Breast epithelium (tissue), 4 donors: ENCODE measurements at regions not wholly inside any gene's neighbourhood (a gene's known extent, or its start where the extent isn't known, plus 50 kb on each side); places are given as distances from the start of the nearest gene placed in this dataset.
"Not testable (repeated sequence)": the region's sequence is repeated elsewhere in the genome, so short reads cannot be mapped to it uniquely, and the experiment has no call there.

Experiments
- DNase-seq, 2 donors: peaks; one replicate each; pipeline ENCODE4 v3.0.0-alpha.2; 2019; ENCODE audit warnings: low spot score in 2 of 2
- H3K27ac ChIP-seq, 2 donors: fragments of 200-600 bp; sonication (generic) in 1 of 2; one replicate each; pipeline ENCODE4 v1.5.1; 2016 to 2019; ENCODE audit warnings: mild to moderate bottlenecking in 1 of 2
- H3K27me3 ChIP-seq, 2 donors: fragments of 200-600 bp; sonication (generic) in 1 of 2; one replicate each; pipeline versions ENCODE4 v1.5.1 to v1.6.0; 2017 to 2019; ENCODE audit warnings: control low read depth in 1 of 2, mild to moderate bottlenecking in 1 of 2
- H3K36me3 ChIP-seq: fragments of 200-600 bp; one replicate; pipeline ENCODE4 v1.5.1; 2019
- H3K4me1 ChIP-seq, 2 donors: fragments of 200-600 bp; sonication (generic); one replicate each; pipeline ENCODE4 v1.5.1; 2016 to 2019; ENCODE audit warnings: control low read depth in 1 of 2
- H3K4me3 ChIP-seq, 3 donors: fragments of 200-600 bp; sonication (generic); 1 replicate in 2 of 3; 2 replicates in 1 of 3; pipeline ENCODE4 v1.5.1; 2016 to 2019; ENCODE audit warnings: mild to moderate bottlenecking in 3 of 3, moderate library complexity in 2 of 3
- H3K9me3 ChIP-seq, 2 donors: fragments of 200-600 bp; sonication (generic) in 1 of 2; one replicate each; pipeline ENCODE4 v1.5.1; 2016 to 2019; ENCODE audit warnings: control low read depth in 1 of 2
- POLR2A ChIP-seq: fragments of 450-650 bp; IDR thresholded peaks from one replicate; pipeline ENCODE4 v1.6.1; 2016; ENCODE audit warnings: antibody characterized with exemption, mild to moderate bottlenecking, moderate library complexity
- POLR2AphosphoS5 ChIP-seq, 3 donors: sonication (generic); formaldehyde crosslinking; IDR thresholded peaks; one replicate each; pipeline ENCODE4 v1.6.1; 2017; ENCODE audit warnings: antibody characterized with exemption in 3 of 3
- intact Hi-C: fragments of 100-400 bp; cut with DNase I; formaldehyde crosslinking; loops from one replicate; pipeline ENCODE4 v1.15.1; 2023; ENCODE audit warnings: low total_unique reads
- TF ChIP-seq, protein P1 (sequence below), 3 donors: fragments of 450-650 bp; IDR thresholded peaks; one replicate each; pipeline ENCODE4 v1.5.1; 2016 to 2017; ENCODE audit warnings: antibody characterized with exemption in 3 of 3, mild to moderate bottlenecking in 3 of 3, moderate library complexity in 3 of 3

DNA sequence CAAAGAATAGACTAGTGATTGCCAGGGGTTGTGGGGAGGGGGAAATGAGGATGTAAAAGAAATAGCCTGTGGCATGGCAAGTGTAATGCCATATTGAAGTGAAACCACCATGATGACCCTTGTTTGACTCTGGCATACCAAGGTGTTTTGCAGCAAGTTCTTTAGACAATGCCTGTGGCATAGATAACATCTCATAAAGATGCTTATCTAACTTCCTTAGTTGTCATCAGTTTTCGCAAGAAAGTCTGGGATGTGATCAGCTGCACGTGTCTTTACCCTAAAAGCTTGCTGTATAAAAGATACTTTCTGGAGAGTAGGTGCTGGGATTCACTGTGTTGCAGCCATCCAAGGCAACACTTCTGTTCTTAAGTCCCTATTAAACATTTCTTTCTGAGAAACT is 176.1 kb upstream of the MAGEB16 start:
- no peaks in the 10 kb centered on the region for H3K36me3 ChIP-seq
- DNase-seq = no peak
- H3K27me3 ChIP-seq = no peaks in the 10 kb centered on the region
- intact Hi-C loops = no loop called here
- H3K9me3 ChIP-seq = peaks cover 0 to 21% of the 10 kb centered on the region in 2 donors
- no peak for TF ChIP-seq POLR2A
- no peak for TF ChIP-seq POLR2AphosphoS5 (IDR thresholded peaks at IDR 0.05)
- TF ChIP-seq, protein P1, sequence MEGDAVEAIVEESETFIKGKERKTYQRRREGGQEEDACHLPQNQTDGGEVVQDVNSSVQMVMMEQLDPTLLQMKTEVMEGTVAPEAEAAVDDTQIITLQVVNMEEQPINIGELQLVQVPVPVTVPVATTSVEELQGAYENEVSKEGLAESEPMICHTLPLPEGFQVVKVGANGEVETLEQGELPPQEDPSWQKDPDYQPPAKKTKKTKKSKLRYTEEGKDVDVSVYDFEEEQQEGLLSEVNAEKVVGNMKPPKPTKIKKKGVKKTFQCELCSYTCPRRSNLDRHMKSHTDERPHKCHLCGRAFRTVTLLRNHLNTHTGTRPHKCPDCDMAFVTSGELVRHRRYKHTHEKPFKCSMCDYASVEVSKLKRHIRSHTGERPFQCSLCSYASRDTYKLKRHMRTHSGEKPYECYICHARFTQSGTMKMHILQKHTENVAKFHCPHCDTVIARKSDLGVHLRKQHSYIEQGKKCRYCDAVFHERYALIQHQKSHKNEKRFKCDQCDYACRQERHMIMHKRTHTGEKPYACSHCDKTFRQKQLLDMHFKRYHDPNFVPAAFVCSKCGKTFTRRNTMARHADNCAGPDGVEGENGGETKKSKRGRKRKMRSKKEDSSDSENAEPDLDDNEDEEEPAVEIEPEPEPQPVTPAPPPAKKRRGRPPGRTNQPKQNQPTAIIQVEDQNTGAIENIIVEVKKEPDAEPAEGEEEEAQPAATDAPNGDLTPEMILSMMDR (IDR thresholded peaks at IDR 0.05) = no peak
- H3K4me1 ChIP-seq = no peaks in the 10 kb centered on the region
- no peak overlapping the region for H3K27ac ChIP-seq
- H3K4me3 ChIP-seq = no peak overlapping the region

DNA sequence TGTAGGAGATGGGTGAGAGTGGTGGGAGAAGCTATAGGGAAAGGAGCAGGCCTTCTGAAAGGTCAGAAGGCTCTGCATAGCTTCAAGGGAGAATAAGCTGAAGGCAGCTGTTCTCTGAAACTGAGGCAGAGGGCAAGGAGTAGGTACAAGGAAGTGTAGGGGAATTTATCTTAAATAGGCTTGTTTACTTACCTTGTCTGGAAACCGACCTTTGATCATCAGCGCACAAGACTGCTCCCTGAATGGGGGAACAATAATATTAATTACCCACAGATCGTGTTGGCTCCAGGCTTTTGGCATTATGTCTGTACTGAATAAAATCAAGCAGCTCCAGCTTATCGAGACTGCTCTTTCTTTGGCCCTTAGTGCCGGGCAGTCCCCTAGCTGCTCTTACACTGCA is 175.5 kb upstream of the MAGEB16 start:
- Histone ChIP-seq H3K9me3 (peaks cover 0 to 21% of the 10 kb centered on the region in 2 donors), H3K36me3 (no peaks in the 10 kb centered on the region), H3K27ac (no peak overlapping the region), H3K27me3 (no peaks in the 10 kb centered on the region), H3K4me1 (no peaks in the 10 kb centered on the region), H3K4me3 (no peak overlapping the region)
- intact Hi-C loops = no loop called here
- no peak for DNase-seq
- TF ChIP-seq POLR2A = no peak

DNA sequence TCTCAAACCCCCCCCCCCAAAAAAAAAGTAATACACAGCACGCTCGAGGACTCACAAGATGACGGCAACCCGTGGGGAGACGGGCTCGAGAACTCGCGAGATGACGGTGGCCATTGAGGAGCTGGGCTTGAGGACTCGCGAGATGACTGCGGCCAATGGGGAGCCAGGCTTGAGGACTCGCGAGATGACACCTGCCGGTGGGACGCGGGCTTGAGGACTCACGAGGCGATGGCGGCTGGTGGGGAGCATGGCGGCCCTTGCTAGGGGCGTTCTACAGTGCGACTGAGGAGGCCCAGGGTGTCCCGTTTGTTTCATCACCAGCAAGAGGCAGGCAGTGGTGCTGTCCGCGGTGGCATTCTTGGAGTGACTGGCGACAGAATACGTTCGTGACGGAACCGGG is 172.4 kb upstream of the MAGEB16 start:
- DNase-seq = no peak
- intact Hi-C loops = no loop called here
- H3K27me3 ChIP-seq = no peaks in the 10 kb centered on the region
- no peaks in the 10 kb centered on the region for H3K4me1 ChIP-seq
- peaks cover 0 to 21% of the 10 kb centered on the region in 2 donors for H3K9me3 ChIP-seq
- TF ChIP-seq, protein P1 (IDR thresholded peaks at IDR 0.05) = no peak
- no peak for TF ChIP-seq POLR2AphosphoS5 (IDR thresholded peaks at IDR 0.05)
- TF ChIP-seq POLR2A = no peak
- no peak overlapping the region for H3K27ac ChIP-seq
- no peak overlapping the region for H3K4me3 ChIP-seq
- no peaks in the 10 kb centered on the region for H3K36me3 ChIP-seq

DNA sequence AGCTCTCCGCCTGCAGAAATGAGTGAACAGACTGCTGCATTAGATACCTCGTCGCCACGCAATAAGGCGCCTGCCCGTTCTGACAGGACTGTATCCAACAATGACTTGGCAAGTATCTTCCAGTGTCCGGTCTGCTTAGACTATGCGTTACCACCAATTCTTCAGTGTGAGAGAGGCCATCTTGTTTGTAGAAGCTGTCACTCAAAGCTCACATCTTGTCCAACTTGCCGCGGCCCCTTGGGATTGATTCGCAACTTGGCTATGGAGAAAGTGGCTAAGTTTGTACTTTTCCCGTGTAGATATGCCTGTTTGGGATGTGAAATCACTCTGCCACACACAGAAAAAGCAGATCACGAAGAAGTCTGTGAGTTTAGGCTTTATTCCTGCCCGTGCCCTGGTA is 172.0 kb upstream of the MAGEB16 start:
- Histone ChIP-seq H3K27me3 (no peaks in the 10 kb centered on the region), H3K4me1 (no peaks in the 10 kb centered on the region), H3K9me3 (peaks cover 0 to 21% of the 10 kb centered on the region in 2 donors), H3K4me3 (no peak overlapping the region), H3K36me3 (no peaks in the 10 kb centered on the region), H3K27ac (no peak overlapping the region)
- no peak for TF ChIP-seq POLR2A
- no peak for TF ChIP-seq POLR2AphosphoS5 (IDR thresholded peaks at IDR 0.05)
- TF ChIP-seq, protein P1 (IDR thresholded peaks at IDR 0.05) = no peak
- intact Hi-C loops = no loop called here
- no peak for DNase-seq

DNA sequence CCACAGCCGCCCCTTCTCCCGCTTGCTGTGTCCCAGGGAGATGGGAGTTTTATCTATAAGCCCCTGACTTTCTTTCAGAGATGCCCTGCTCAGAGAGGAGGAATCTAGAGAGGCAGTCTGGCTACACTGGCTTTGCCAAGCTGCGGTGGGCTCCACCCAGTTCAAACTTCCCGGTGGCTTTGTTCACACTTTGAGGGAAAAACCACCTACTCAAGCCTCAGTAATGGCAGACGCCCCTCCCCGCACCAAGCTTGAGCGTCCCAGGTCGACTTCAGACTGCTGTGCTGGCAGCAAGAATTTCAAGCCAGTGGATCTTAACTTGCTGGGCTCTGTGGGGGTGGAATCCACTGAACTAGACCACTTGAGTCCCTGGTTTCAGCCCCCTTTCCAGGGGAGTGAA is 162.2 kb upstream of the MAGEB16 start:
- intact Hi-C loops, H3K4me1 ChIP-seq, H3K36me3 ChIP-seq, H3K27me3 ChIP-seq, H3K4me3 ChIP-seq, H3K27ac ChIP-seq, DNase-seq: not testable (repeated sequence)
- H3K9me3 ChIP-seq = peaks cover 0 to 12% of the 10 kb centered on the region in 2 donors

DNA sequence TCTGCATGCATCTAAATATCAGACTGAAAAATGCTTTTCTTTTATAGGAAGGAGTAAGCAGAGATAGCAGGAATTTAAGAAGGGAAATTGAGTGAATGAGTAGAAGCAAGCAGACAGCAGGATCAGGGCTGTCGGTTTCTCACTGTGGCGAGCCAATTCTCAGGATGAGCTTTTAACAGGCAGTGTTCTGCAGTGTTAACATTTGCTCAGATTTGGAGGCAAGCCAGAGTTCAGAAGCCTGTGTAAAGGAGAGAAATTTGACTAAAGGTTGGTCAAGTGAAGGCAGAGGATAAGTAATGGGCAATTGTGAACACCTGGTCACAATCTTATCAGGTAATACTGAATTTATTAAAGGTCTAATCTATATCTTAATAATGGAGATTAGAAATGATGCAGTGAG is 133.3 kb upstream of the MAGEB16 start:
- Histone ChIP-seq H3K4me3 (no peak overlapping the region), H3K27ac (no peak overlapping the region), H3K9me3 (no peaks in the 10 kb centered on the region), H3K27me3 (peaks cover 0 to 7% of the 10 kb centered on the region in 2 donors), H3K4me1 (no peaks in the 10 kb centered on the region), H3K36me3 (no peaks in the 10 kb centered on the region)
- no peak for DNase-seq
- TF ChIP-seq, protein P1 (IDR thresholded peaks at IDR 0.05) = no peak
- no peak for TF ChIP-seq POLR2AphosphoS5 (IDR thresholded peaks at IDR 0.05)
- no peak for TF ChIP-seq POLR2A
- intact Hi-C loops = no loop called here
